Mammary epithelial cell (primary cell): ENCODE measurements at regions not wholly inside any gene's neighbourhood (a gene's known extent, or its start where the extent isn't known, plus 50 kb on each side); places are given as distances from the start of the nearest gene placed in this dataset.

Source experiments
- EZH2 ChIP-seq: IDR thresholded peaks from 2 replicates; pipeline ENCODE4 v1.6.1; 2012; ENCODE audit warnings: low read length, inconsistent platforms, borderline replicate concordance
- TF ChIP-seq, protein P1 (sequence below), 2 donors: IDR thresholded peaks in 1 of 2; conservative IDR thresholded peaks in 1 of 2; 2 replicates each; pipeline ENCODE4 v1.5.1; 2011 to 2012; ENCODE audit warnings: inconsistent platforms in 2 of 2, low read length in 2 of 2, mild to moderate bottlenecking in 2 of 2, control low read depth in 1 of 2, low read depth in 1 of 2; ENCODE audit not compliant: insufficient read depth in 1 of 2; ENCODE audit errors: extremely low read depth in 1 of 2

DNA sequence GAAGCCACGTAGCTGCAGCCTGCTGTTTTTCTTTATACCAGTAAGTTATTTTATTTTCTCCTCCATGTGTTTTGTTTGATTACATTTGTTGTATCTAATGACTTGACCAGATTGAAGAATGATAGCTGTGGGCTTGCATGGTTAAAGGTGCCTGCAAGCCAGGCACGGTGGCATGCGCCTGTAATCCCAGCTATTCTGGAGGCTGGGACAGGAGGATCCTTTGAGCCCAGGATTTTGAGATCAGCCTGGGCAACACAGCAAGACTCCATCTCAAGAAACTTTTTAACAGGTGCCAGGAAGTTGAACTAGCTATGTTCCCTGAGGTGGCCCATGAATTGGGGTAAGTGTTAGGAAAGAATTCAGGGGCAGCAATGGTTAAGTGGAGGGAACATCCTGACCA lies 179.4 kb downstream of the IRS1 start:
- TF ChIP-seq, protein P1, sequence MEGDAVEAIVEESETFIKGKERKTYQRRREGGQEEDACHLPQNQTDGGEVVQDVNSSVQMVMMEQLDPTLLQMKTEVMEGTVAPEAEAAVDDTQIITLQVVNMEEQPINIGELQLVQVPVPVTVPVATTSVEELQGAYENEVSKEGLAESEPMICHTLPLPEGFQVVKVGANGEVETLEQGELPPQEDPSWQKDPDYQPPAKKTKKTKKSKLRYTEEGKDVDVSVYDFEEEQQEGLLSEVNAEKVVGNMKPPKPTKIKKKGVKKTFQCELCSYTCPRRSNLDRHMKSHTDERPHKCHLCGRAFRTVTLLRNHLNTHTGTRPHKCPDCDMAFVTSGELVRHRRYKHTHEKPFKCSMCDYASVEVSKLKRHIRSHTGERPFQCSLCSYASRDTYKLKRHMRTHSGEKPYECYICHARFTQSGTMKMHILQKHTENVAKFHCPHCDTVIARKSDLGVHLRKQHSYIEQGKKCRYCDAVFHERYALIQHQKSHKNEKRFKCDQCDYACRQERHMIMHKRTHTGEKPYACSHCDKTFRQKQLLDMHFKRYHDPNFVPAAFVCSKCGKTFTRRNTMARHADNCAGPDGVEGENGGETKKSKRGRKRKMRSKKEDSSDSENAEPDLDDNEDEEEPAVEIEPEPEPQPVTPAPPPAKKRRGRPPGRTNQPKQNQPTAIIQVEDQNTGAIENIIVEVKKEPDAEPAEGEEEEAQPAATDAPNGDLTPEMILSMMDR (conservative IDR thresholded peaks at IDR 0.05 in 1 of 2, IDR thresholded peaks at IDR 0.05 in 1 of 2; ENCODE audit: extremely low read depth in 1 of 2, insufficient read depth in 1 of 2, low read depth in 1 of 2, low read length in 2 of 2) = no peak
- TF ChIP-seq EZH2 = no peak
